C1 segment of cervical spinal cord (tissue), 14 donors: ENCODE measurements at regions not wholly inside any gene's neighbourhood (a gene's known extent, or its start where the extent isn't known, plus 50 kb on each side); places are given as distances from the start of the nearest gene placed in this dataset.

Experiments used
- DNase-seq, 14 donors: peaks; one replicate each; lab custom pipeline; 2025; lab: John Stamatoyannopoulos, UW

DNA sequence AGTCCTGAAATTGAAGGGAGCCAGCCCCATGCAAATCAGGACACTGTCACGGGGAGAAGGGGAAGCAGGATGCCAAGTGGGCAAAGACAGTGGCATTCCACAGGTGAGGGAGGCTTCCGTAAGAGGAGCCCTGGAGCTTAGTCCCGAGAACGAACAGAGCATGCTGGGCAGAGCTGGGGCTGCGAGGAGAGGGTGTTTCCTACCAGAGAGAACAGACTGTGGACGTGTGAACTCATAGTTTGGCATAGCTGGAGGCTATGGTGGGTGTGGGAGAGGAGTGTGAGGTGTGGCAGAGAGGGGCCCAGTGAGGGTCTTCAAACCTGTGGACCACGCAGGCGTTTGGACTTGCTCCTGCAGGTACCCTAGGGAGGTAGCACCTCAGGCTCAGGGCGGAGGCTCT, 102.8 kb upstream of the SMIM23 start:
- no peak for DNase-seq

DNA sequence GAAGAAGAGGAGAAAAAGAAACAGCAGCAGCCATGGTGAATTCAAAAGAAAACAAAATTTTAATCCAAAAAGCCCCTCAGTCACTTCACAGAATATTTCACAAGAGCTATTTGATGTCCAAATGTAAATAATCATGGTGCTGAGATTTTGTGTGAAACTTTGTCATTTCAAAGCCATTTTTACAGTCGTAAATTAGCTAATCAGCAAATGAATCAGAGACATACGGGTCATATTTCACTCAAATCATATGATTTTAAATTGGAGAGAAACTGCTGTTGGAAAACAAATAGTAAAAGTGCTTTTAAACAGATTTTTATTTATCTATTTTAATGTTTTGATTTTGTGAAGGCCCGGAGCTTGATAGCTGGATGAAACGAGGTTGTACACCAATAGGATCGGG, 101.4 kb upstream of the SMIM23 start:
- DNase-seq: no peak

- DNase-seq: no peak
These were observed 96.7 kb upstream of the SMIM23 start for GRCh38 chr5:171688696-171689495.

- no peak for DNase-seq
These were observed 95.7 kb upstream of the SMIM23 start for GRCh38 chr5:171689853-171690417.

DNA sequence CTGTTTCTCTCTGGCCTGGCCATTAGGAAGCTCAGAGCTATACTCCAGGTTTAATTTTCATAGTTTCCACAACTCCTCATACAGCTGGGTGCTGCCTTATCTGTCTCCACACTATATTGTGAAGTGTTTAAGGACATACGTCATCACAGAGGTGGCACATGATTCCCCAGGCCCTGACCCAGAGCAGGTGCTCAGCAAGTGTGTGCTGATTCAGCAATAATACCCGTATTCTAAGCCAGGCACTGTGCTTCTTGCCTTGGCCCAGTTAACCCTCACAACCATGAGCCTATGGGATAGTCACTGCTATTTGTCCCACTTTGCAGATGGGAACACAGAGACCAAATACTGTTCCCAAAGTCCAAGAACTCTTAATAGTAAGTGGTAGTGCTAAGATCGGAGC, 93.5 kb upstream of the SMIM23 start:
- no peak for DNase-seq

DNA sequence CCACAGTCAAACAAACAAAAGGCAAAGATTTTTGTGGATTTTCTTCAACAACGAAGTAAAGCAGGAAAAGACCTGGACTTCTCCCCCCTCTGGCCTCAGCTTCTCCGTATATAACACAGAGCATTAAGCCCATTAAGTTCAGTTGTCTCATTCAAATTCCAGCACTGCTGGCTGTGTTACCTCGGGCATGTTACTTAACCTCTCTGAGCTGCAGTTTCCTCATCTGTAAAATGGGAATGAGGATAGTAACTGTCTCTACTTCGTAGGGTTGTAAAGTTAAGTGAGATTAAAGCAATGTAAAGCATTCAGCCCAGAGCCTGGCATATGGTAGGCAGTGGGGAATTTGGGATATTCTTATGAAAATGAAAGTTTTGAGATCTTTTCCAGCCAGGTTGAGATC, 92.7 kb upstream of the SMIM23 start:
- no peak for DNase-seq

DNA sequence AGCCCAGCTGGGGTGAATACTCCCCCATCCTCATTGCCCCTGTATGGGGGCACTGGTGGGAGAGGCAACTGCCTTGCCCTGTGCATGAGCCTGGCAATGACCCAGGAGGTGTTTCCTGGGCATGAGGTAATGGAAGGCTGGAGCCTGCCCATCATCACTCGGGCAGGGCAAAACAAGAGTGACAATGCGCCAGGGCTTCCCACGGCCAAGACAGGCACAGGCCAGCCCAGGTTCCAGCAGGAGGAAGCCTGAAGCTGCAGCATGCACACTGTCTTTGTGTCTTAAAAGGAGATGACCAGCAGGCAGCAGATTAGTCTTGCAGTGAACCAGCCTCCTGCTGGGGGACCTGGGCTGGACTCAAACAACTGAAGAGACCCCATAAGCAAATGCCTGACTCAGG, 92.2 kb upstream of the SMIM23 start:
- DNase-seq: no peak

GRCh38 chr5:171695804-171696203, 89.8 kb upstream of the SMIM23 start:
- DNase-seq: no peak

DNA sequence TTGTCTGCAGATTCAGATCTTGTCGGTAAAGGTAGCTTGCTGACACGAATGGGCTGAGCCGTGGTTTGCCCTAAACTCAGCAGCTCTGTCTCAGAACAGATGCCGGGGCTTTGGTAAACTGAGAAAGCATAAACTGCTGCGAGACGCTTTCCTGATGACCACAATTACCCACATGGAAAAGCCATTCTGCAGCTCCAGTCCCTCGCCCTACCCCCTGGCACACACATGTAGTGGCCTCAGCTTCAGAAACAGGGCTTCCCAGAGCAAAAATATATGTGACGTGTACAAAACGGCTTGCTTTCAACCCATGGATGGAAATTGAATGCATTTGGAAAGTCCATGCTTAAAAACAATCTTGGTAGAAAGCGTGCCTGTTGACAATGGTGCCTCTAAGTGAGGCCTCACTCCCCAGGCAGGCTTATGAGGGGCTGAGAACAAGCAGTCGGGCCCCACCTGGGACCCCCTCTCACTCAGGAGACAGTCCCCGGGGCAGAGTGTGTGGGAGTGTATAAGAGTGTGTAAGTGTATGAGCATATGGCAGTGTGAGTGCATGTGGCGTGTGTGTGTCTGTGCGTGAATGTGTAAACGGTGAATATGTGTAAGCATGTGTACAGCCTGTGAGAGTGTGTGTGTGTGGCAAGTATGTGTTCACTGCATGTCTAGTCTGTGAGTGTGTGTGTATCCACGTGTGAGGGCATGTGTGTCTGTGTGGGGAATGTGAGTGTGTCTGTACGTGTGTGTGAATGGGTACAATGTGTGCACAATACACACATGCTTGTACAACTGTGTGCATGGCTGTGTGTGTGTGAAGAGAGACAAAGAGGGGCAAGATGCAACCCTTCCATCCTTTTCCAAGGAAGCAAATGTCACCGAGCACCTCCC, 88.2 kb upstream of the SMIM23 start:
- no peak for DNase-seq

DNA sequence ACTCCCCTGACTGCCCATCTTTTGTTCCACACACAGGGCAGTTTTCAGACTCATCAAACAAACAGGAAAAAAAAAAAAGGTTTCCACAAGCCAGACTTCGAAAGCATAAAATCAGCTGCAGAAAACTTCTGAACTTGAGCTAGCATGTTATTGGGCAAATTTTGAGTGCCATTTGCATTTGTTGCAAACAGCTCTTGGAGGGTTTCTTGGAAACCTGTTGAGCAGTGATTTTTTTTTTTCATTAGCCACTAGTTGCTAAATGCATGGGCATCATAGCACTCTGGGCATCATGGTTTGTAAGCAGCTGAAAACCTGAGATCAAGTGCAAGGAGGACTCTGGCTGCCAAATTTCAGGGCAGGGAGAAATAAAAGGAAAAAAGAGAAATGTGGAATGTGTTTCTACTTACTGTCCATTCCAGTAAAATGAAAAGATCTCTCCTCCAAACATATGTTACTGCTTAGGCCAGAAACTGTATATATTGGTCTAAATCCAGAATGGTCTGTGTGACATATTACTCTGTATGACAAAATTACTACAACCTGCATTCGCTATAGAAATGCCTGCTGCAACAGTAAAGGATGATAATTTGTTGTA, 85.2 kb upstream of the SMIM23 start:
- DNase-seq: no peak

GRCh38 chr5:171701100-171701541, 84.5 kb upstream of the SMIM23 start:
- DNase-seq: no peak

- no peak for DNase-seq
These were observed 83.4 kb upstream of the SMIM23 start for GRCh38 chr5:171702135-171702770.

- DNase-seq: no peak
These were observed 82.5 kb upstream of the SMIM23 start for GRCh38 chr5:171703146-171703545.

GRCh38 chr5:171705036-171705435, 80.6 kb upstream of the SMIM23 start:
- DNase-seq: no peak

DNA sequence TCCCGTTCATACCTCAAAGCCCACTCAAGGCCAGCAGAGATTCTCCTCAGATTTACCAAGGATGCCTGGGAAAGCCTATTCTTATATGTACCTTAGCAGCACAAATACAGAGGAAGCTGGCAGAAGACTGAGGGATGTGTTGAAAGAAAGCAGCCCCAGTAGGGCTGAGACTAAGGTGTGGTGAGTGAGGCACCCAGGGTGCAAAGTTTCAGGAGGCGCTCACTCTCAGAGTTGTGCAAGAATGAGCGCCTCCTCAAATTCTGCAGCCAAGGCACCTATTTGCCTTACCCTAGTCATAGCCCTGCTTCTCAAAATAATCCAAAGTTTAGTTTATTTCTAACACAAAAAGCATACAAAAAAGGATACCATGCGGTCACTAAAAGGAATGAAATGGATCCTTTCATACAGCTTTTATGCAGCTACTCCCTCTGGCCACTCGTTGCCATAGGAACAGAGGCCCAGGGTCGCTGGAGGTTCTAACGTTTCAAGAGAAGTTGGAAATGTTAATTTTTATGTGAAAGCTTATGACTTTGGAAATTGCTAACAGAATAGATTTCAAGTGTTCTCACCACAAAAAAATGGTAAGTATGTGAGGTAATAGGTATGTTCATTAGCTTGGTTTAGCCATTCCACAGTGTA, 79.7 kb upstream of the SMIM23 start:
- DNase-seq: no peak

GRCh38 chr5:171706736-171707441, 78.7 kb upstream of the SMIM23 start:
- DNase-seq: no peak

- no peak for DNase-seq
These were observed 78.2 kb upstream of the SMIM23 start for GRCh38 chr5:171707442-171707792.

DNA sequence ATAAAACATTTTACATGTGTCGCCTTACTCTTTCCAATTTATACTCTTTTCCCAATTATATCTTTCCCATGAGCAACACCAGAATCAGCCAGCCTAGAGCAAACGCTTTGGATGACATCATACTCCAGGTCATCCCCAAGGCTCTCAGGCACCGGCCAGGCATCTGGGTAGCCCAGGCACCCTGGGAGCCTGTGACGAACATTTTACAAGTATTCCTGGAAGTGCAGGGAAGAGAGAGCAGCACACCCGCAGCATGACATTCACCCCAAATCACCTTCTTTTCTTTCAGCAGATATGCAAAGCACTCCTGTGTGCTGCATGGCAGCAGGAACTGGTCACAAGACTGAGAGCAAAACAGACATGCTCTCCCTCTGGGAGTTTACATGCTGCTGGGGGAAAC, 75.7 kb upstream of the SMIM23 start:
- no peak for DNase-seq

GRCh38 chr5:171710451-171711024, 75.1 kb upstream of the SMIM23 start:
- DNase-seq: no peak

- DNase-seq: no peak
These were observed 74.0 kb upstream of the SMIM23 start for GRCh38 chr5:171711571-171711970.
